ENCODE measurements at regions not wholly inside any gene's neighbourhood (a gene's known extent, or its start where the extent isn't known, plus 50 kb on each side); places are given as distances from the start of the nearest gene placed in this dataset.

- TF ChIP-seq EZH2 (IDR thresholded peaks at IDR 0.05; ENCODE audit: low read depth) = no peak
- TF ChIP-seq, protein P1, sequence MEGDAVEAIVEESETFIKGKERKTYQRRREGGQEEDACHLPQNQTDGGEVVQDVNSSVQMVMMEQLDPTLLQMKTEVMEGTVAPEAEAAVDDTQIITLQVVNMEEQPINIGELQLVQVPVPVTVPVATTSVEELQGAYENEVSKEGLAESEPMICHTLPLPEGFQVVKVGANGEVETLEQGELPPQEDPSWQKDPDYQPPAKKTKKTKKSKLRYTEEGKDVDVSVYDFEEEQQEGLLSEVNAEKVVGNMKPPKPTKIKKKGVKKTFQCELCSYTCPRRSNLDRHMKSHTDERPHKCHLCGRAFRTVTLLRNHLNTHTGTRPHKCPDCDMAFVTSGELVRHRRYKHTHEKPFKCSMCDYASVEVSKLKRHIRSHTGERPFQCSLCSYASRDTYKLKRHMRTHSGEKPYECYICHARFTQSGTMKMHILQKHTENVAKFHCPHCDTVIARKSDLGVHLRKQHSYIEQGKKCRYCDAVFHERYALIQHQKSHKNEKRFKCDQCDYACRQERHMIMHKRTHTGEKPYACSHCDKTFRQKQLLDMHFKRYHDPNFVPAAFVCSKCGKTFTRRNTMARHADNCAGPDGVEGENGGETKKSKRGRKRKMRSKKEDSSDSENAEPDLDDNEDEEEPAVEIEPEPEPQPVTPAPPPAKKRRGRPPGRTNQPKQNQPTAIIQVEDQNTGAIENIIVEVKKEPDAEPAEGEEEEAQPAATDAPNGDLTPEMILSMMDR (conservative IDR thresholded peaks at IDR 0.05) = no peak
Observed at GRCh38 chr13:76619631-76620030, 266.6 kb downstream of the KCTD12 start.
